BE2C (cell line): ENCODE measurements at regions not wholly inside any gene's neighbourhood (a gene's known extent, or its start where the extent isn't known, plus 50 kb on each side); places are given as distances from the start of the nearest gene placed in this dataset.

Source experiments
- DNase-seq: peaks from one replicate; pipeline ENCODE4 v3.0.0-alpha.2; 2020
- H3K27me3 ChIP-seq: fragments of 250-450 bp; sonication (Bioruptor Pico); 2 replicates; pipeline ENCODE4 v1.5.1; 2020; ENCODE audit warnings: mild to moderate bottlenecking
- H3K36me3 ChIP-seq: fragments of 250-450 bp; sonication (Bioruptor Pico); 2 replicates; pipeline ENCODE4 v1.5.1; 2020; ENCODE audit warnings: mild to moderate bottlenecking
- H3K4me1 ChIP-seq: fragments of 250-450 bp; sonication (Bioruptor Pico); 2 replicates; pipeline ENCODE4 v1.5.1; 2020
- H3K4me3 ChIP-seq: 2 replicates; pipeline ENCODE4 v1.5.1; 2011; ENCODE audit warnings: low read depth, low read length
- H3K9me3 ChIP-seq: fragments of 250-450 bp; sonication (Bioruptor Pico); 2 replicates; pipeline ENCODE4 v1.5.1; 2020
- TF ChIP-seq, protein P1 (sequence below): IDR thresholded peaks from 2 replicates; pipeline ENCODE4 v1.5.1; 2012; ENCODE audit warnings: mild to moderate bottlenecking, low read depth, low read length

DNA sequence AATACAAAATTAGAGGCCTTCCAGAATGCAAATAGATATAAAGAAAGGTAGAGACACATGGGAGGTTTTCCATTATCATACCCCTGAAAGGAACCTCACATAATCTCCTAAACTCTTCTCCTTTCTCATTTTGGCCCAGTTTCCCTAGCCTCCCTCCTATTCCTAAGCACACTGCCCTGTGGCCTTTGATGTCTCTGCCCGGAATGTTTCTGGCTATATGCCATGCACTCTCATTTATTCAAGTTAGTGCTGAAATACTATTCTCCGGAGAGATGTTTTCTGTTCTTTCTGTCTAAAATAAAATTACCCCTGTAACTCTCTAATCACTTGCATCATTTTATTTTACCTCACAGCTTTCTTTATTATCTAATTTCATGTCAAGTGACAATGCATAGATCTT is 1287.7 kb downstream of the SLITRK5 start:
- no peak for DNase-seq
- H3K4me1 ChIP-seq = no peaks in the 10 kb centered on the region
- H3K27me3 ChIP-seq = no peaks in the 10 kb centered on the region
- no peak overlapping the region for H3K4me3 ChIP-seq
- no peaks in the 10 kb centered on the region for H3K36me3 ChIP-seq
- TF ChIP-seq, protein P1, sequence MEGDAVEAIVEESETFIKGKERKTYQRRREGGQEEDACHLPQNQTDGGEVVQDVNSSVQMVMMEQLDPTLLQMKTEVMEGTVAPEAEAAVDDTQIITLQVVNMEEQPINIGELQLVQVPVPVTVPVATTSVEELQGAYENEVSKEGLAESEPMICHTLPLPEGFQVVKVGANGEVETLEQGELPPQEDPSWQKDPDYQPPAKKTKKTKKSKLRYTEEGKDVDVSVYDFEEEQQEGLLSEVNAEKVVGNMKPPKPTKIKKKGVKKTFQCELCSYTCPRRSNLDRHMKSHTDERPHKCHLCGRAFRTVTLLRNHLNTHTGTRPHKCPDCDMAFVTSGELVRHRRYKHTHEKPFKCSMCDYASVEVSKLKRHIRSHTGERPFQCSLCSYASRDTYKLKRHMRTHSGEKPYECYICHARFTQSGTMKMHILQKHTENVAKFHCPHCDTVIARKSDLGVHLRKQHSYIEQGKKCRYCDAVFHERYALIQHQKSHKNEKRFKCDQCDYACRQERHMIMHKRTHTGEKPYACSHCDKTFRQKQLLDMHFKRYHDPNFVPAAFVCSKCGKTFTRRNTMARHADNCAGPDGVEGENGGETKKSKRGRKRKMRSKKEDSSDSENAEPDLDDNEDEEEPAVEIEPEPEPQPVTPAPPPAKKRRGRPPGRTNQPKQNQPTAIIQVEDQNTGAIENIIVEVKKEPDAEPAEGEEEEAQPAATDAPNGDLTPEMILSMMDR = no peak
- H3K9me3 ChIP-seq = no peaks in the 10 kb centered on the region

DNA sequence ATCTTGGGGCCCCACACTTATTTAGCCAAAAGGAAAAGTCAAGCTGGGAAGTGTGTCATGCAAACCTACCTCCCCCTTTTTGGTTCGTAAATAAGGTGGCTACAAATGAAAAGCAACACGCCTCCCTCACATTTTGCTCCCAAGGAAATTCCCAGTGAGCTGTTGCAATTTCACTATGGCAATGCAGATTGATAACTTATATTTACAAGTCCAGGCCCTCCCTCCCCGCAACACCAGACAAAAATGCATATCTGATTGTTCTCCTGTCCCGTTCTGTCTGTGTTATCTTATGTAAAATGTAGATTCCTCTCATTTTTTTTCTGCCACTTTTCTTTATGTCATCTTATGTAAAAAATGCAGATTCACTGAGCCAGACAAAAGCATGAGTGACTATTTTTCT is 1305.3 kb downstream of the SLITRK5 start:
- TF ChIP-seq, protein P1 = no peak
- no peak for DNase-seq
- Histone ChIP-seq H3K4me1 (no peaks in the 10 kb centered on the region), H3K9me3 (no peaks in the 10 kb centered on the region), H3K27me3 (no peaks in the 10 kb centered on the region), H3K36me3 (no peaks in the 10 kb centered on the region), H3K4me3 (no peak overlapping the region)

DNA sequence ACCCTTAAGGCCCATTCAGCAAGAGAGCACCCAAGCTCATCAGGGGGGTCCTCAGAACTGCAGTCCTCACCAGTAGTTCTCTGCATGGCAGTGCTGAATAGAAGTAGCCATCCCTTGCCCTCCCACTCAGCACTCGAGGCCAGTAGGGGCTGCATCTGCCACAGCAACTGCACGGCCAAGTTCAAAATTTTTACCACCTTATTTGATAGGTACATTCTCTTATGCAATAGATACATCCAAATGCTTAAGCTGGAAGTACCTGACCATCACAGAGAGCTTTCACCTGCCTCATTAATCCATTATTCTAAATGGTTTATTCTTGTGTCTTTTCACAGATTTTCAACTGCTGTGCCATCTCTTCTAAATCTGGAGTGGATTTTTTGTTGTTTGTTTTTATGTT is 1307.4 kb downstream of the SLITRK5 start:
- no peaks in the 10 kb centered on the region for H3K27me3 ChIP-seq
- TF ChIP-seq, protein P1 = no peak
- no peaks in the 10 kb centered on the region for H3K4me1 ChIP-seq
- no peak overlapping the region for H3K4me3 ChIP-seq
- no peaks in the 10 kb centered on the region for H3K36me3 ChIP-seq
- DNase-seq = no peak
- no peaks in the 10 kb centered on the region for H3K9me3 ChIP-seq

DNA sequence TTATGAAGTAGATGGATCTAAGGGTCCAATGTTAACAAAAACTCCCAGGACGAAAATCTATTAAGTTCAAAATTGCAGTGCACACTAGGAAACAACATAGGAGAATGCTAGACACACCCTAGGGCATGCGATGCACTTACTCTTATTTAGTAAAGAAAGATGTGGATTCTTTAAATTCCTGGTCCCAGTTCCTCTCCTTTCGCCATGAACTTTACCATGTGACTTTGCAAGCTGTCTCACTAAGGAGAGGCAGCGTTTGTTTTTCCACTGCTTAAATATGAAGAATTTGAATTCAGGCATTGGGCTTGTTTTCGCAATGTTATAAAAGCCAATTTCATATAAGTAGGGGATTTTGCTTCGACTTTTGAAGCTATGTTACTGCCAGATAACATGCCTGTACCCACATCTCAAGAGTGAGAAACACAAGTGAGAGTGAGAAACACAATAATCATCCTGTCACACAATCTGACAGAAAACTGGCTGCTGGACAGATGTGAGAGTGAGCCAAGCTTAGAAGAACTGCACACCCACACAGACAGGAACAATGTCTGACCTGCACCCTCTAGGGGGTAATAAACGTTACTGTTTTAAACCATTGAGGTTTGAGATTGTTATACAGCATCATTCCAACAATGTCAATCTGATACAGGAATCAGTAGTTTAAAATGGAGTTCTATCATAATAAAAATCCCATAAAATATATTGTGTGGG is 1308.4 kb downstream of the SLITRK5 start:
- Histone ChIP-seq H3K9me3 (no peaks in the 10 kb centered on the region), H3K4me3 (no peak overlapping the region), H3K4me1 (no peaks in the 10 kb centered on the region), H3K27me3 (no peaks in the 10 kb centered on the region), H3K36me3 (no peaks in the 10 kb centered on the region)
- TF ChIP-seq, protein P1 = peak; percentile 56
- DNase-seq = peak; percentile 17

DNA sequence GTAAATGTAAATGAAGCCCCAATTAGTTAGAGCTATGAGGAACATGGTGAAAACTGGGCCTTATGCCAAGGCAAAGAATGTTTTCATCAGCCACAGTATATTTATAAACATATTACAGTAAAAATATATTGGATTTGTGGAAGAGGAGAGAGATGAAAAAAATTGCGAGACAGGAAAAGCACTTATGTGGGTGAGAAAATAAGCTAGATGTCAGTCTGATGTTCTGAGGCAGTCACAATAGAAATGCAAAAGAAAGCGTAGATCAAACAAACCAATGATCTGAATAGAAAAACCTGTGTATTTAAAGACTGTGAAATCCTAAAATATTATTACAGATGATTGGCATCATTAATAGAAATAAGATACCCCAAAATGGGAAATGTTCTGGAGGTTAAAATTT is 1332.5 kb downstream of the SLITRK5 start:
- no peaks in the 10 kb centered on the region for H3K36me3 ChIP-seq
- H3K27me3 ChIP-seq = no peaks in the 10 kb centered on the region
- no peak for DNase-seq
- H3K4me3 ChIP-seq = no peak overlapping the region
- H3K9me3 ChIP-seq = no peaks in the 10 kb centered on the region
- no peaks in the 10 kb centered on the region for H3K4me1 ChIP-seq
- TF ChIP-seq, protein P1 = no peak

DNA sequence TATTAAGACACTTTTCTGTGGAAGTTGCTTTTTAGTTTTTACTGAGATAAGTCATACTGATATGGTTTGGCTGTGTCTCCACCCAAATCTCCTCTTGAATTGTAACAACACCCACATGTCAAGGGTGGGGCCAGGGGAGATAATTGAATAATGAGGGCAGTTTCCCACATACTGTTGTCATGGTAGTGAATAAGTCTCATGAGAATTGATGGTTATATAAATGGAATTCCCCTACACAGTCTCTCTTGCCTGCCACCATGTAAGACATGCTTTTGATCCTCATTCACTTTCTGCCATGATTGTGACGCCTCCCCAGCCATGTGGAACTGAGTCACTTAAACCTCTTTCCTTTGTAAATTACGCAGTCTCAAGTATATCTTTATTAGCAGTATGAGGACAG is 1340.4 kb downstream of the SLITRK5 start:
- Histone ChIP-seq H3K4me3 (no peak overlapping the region), H3K9me3 (no peaks in the 10 kb centered on the region), H3K27me3 (no peaks in the 10 kb centered on the region), H3K36me3 (no peaks in the 10 kb centered on the region), H3K4me1 (no peaks in the 10 kb centered on the region)
- DNase-seq = no peak
- TF ChIP-seq, protein P1 = no peak
